Body of pancreas (tissue), 4 donors: ENCODE measurements at regions not wholly inside any gene's neighbourhood (a gene's known extent, or its start where the extent isn't known, plus 50 kb on each side); places are given as distances from the start of the nearest gene placed in this dataset.

Experiments used
- CTCF ChIP-seq, 7 experiments: fragments of 450-650 bp in 4 of 7; fragments of 200-600 bp in 3 of 7; sonication (generic) in 3 of 7; IDR thresholded peaks; one replicate each; pipeline ENCODE4 v1.5.1; 2016 to 2019; ENCODE audit warnings: antibody characterized with exemption in 7 of 7
- POLR2A ChIP-seq, 3 donors: fragments of 450-650 bp; IDR thresholded peaks; one replicate each; pipeline ENCODE4 v1.6.1; 2016; ENCODE audit warnings: antibody characterized with exemption in 3 of 3, mild to moderate bottlenecking in 2 of 3

- TF ChIP-seq CTCF (IDR thresholded peaks at IDR 0.05) (no peak), POLR2A (IDR thresholded peaks at IDR 0.05) (no peak)
Observed at GRCh38 chr7:69389216-69389615, 209.1 kb upstream of the AUTS2 start.
